Inflammatory macrophage treated with lipopolysaccharide for 1 hour (primary cell): ENCODE measurements at regions not wholly inside any gene's neighbourhood (a gene's known extent, or its start where the extent isn't known, plus 50 kb on each side); places are given as distances from the start of the nearest gene placed in this dataset.
A peak's percentile ranks its signal among the peaks of the same experiment; 100 is the strongest.

Experiments used
- DNase-seq, 2 donors: peaks; one replicate each; pipeline ENCODE4 v3.0.0-alpha.2; 2020 to 2022

DNA sequence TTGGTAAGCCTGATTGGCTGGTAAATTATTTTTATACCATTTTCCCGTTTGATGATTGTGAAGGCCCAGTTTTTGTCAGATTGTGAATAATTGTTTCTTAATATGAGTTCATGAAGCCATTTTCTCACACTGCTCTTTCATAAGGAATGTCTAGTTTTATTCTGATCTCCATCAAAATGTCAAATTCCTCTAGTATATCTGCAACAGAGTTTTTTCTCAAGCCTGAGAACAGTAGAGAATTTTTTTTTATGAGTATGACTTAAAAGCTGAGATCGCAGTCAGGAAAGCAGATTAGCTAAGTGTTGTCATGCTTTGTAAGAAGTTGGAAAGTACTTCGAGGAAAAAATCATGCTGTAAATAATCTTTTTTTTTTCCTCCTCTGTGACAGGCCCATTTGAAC, 484.9 kb upstream of the ATP2B1 start:
- no peak for DNase-seq

DNA sequence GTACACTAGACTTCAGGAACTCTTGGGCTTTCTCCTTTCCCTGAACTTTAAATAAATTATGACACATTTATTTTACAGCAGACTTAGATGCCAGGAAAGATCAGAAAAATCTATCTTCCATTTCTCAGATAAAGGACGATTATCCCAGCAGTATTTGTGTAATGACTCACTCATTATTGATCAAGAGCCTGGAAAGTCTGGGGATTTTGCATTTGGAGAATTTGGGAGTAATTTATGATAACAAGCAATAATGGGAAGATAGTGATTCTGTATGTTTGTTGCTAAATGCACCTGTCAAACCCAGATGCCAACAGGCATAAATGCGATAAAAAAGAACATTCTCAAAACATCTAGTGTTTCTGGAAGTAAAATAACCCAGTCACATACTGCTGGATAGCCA, 480.2 kb upstream of the ATP2B1 start:
- DNase-seq, result no peak

DNA sequence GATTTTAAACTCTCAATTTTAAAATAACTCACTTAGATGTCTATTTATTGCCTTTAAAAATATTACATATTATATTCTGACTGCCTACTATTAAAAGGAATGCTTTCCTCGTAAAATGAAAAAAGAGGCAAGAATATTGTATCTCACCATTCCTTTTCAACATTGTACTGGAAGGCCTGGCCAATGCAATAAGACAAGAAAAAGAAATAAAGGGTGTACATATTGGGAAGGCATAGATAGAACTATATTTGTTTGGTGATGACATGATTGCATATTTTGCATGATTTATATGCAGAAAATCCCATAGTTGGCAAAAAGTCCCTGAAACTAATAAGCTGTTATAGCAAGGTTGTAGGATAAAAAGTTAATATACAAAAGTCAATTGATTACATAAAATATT, 474.6 kb upstream of the ATP2B1 start:
- DNase-seq, result no peak

DNA sequence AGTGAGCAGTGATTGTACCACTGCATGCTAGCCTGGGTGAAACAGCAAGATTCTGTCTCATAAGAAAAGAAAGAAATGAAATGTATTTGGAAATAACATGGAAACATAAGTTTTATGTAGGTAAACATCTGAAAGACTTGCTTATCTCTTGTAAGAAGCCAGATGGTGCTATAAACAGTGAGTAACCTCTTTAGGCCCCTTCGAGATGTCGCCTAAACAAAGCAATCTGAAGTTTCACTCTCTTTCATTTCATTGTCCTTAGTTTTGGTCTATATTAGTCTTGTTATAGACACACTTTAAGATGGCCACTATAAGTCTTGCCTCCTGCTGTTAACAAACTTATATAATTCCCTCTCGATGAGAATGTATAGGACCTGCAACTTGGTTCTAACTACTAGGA, 472.6 kb upstream of the ATP2B1 start:
- no peak for DNase-seq

DNA sequence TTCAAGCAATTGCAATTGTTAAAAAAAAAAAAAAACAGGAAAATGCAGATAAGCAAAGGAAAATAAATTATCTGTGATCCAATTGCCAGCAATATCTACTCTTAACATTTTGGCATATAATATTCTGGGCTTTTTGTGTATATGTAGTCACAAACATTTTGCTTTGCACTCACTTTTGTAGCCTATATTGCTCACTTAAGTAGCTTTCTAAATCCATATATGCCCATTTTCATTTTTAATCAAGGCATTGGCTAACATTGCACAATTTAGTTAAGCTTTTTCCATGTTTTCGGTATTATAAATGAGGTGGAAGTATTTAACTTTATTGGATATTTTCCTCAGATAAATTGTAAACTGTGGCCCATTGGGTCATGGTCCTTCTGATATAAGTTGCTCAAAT, 466.3 kb upstream of the ATP2B1 start:
- DNase-seq, result no peak

DNA sequence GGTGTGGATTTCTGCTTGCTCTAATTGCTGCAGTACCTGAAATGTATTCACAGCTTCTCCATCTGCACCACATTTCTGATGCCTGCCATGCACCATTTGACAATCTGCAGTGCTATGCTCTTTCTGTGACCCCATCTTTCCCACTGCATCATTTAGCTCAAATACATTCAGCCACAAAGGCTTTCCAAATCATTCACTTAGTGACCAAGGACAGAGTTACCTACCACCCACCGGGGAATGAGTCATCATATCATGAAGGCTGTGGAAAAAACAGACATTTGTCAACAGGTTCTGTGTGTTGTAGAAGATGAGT, 465.5 kb upstream of the ATP2B1 start:
- DNase-seq, result peak in 1 of 2 donors; percentile 11

DNA sequence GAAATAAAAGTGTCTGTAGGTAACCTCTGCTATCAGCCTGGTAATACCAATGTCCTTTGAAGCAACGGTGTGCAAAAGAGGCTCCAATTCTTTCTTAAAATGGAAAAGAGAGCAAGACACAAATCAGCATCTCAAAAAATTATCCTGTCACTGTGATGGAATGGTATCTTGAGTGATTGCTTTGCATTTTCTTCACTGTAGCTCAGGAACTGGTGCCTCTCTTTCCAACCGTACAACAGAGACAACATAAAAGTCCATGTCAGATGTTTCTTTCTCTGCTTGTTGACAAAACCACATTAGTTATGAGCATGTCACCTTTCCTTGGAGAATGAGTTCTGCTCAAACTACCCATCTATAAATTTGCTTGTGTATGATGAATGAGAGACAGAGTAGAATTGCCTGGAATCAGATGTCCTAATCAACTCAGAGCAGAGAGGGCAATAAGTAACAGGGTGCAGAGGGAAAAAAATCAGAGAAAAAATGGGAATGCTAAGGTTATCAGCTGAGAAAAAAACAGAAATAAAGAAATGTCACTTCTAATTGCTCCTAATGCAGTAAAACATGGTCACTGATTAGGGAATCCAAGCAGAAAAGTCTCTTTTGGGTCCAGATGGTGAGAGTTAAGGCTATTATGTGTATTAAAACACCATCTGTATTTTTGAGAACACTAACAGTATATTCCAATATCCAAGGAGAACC, 465.0 kb upstream of the ATP2B1 start:
- no peak for DNase-seq

DNA sequence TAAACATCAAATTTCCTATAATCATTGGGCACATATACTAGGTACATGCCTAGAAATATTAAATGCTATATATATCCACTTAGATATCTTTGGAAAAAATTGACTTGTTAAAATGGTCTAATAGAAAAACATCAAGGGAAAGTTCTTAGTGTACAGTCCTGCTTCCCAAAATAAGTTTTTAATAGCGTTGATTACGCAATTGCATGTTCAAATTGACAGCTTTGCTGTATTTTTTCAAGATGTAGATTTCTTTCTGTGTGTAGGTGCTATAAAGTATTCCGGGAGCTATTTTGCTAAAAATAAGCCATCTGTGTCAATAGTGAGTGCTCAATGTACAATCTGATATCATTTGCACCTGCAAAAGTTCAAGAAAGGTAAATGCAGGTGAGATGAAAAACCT, 463.9 kb upstream of the ATP2B1 start:
- DNase-seq, result no peak

DNA sequence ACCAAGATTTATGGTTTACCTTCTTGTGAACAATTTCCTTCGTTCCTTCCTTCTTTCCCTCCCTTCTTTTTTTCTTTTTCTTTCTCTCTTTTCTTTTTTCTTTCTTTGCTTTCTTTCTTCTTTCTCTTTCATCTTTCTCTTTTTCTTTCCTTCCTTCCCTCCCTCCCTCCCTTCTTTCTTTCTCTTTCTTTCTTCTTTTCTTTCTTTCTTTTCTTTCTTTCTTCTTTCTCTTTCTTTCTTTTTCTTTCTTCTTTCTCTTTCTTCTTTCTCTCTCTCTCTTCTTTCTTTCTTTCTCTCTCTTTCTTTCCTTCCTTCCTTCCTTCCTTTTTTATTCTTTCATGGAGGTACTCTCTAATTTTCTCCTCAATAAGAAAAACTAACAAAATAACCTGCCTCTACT, 462.1 kb upstream of the ATP2B1 start:
- DNase-seq, result no peak

DNA sequence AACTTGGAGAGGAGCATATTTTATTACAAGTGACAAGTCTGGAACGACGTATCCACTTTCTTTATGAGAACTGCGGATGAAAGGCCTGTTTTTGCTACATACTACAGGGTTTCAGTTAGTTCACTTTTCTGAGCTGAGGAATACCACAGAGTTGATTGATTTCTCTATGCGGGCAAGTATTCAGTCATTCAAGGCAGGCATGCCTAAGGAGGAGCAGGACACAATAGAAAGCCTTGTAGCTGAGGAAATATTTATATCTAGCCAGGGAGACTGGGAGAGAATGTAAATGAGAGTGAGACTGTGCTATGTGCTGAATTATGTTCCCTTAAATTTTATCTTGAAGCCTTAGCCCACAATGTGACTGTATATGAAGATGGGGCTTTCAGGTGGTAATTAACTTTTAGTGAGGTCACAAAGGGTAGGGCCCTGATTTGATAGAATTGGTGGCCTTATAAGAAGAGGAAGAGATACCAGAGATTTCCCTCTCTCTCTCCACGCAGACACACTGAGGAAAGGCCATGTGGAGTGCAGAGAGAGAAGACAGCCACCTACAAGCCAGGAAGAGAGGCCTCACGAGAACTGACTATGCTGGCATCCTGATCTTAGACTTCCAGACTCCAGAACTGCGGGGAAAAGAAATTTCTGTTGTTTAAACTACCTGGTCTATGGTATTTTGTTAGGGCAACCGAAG, 459.0 kb upstream of the ATP2B1 start:
- DNase-seq, result no peak

DNA sequence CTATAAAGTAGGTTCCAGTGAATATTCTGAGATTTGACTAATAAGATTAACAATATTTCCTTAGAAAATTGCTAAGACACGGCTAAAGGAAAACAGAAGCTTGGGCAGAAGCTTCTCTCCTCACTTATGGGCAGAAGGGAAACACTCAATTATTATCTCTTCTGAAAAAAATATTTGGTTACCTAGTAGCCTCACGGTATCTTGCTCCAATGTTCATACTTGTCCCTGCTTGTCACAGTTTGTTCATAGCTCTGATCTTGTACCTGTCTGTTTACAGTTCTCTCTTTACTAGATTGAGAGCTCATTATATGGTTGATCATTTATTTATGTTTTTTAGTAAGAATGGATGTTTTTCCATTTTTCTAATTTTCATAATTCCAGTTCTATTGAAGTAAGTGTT, 458.0 kb upstream of the ATP2B1 start:
- DNase-seq, result no peak

DNA sequence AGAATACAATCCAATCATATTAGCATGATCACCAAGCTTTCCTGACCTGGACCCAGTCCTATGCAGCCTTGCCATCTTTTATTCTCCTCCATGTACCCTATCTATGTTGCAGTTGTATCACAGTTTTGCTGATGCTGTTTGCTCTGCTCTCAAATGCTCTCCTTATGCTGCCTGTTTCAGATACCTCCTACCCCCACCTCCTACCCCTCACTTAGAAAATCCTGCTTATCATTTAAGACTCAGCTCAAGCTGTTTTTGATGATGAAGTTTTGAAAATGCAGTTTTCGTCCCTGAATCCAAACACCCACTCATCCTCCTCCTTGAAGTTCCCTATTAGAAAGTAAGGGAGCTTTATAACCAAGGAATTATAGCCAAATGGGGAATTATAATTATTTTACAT, 457.4 kb upstream of the ATP2B1 start:
- no peak for DNase-seq

DNA sequence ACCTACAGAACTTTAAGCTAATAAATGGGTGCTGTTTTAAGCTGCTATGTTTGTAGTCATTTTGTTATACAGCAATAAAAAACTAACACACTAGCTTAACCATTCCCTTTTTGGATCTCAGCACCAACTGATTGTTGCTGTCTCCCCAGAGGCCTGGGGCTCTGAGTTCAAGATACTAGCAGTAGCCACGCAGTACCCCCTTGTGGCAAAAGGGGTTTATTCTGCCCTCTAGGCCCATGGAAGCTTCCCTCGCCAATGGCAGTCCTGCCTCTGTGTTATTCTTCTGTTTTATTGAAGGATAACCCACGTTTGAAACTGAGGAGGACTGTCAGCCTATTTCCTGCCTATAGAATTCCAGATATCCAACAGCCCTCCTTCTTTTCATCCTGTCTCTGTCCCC, 455.3 kb upstream of the ATP2B1 start:
- peak in 1 of 2 donors; percentile 3 for DNase-seq

DNA sequence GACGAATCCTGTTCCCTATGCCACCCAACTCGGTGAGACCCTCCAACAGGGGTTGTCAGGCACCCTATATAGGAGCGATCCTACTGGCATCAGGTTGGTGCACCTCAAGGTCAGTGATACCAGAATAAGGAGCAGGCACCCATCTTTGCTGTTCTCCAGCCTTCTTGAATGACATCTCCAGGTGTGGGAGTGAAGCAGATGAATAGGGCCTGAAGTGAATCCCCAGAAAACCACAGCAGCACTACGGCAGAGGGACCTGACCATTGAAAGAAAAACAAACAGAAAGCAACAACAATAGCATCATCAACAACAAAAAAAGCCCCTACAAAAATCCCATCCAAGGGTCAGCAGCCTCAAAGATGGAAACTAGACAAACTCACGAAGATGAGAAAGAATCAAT, 445.2 kb upstream of the ATP2B1 start:
- no peak for DNase-seq

DNA sequence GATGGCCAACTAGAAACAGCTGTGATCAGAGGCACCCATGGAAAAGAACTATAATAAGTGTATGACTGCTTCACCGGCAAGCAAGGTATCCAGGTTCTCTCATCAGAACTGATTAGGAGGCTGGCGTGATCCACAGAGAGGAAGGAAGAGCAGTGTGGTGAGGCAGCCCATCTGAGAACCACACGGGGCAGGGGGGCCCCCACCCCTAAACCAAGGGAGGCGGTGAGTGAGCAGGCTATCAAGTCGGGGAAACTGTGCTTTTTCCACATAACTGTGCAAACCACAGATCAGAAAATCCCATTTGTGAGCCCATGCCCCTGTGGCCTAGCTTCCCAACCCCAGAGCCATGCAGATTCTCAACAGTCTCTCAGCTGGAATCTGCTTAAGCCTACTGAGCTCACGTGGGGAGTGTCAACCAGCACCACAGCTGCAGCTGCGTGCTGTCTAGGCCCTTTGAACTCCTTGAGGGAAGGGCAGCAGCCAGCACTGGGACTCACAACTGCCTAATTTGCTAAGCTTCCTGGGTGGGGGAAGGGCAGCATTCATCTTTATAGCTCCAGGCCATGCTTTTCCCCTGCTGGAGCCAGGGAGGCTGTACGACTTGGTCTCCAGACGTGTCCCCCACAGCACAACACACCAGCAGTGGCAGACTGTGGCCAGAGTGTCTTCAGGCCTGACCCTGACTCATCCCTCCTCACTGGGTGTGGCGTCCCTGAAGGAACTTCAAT, 444.4 kb upstream of the ATP2B1 start:
- DNase-seq, result no peak

DNA sequence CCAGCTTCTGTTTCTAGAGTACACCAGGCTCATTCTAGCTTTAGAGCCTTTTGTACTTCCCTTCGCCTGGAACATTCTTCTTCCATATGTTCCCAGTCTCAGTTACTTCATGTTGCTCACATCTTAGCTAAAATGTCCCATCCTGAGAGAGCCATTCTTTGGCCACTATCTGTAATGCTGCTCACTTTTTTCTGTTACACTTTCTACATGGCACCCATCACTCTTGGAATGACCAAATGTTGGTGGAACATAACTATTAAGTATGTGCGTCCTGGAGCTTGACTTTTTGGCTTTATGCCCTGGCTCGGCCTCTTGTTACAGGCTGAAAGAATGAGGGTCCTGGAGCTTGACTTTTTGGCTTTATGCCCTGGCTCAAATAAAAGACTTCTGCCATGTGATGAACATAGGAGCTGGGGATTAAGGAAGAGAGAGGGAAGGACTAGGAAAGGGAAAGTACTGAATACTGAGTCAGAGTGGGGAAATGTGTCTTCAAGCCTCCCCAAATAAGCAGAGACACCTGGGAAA, 442.9 kb upstream of the ATP2B1 start:
- DNase-seq, result no peak

DNA sequence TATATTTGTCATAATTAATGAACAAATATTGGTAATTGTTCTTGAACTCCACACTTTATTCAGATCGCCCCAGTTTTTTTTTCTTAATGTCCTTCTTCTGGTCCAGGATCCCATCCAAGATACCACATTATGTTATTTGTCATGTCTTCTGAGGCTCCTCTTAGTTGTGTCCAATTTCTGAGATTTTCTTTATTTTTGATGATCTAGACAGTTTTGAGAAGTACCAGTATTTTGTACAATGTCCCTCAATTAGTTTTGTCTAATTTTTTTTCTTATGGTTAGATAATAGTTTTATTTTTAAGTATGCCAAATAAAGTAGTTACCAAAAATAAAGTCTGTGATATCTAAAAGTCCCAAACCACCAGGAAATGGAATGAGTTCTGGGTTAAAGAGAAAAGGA, 440.8 kb upstream of the ATP2B1 start:
- DNase-seq, result no peak

DNA sequence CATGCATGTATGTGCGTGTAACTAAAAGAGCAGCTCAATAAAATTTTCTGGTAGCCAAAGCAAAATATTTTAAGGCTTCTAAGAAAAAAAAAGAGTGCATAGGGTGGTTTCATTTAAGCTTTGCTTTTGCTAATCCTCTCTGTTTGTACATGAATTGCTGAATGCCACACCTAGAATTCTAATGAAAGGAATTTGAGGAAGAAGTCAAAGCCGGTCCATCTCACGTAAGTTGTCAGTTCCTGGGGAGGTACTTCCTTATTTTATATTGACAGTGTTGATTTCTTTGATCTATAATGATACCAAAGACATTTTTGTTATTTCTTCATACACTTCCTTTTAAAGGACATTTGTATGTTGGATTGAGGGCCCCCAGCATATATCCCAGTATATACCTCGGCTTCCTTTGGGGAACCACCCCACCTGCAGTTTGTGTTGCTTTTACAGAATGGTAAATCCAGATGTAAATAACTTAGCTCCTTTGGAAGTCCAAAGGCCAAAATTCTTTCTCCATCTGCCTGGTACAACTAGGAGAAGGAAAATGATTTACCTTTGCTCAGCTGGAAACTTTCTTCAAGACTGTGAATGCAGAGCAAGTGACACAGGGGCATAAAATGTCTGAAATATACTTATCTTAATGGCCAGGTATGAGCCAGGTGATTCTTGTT, 420.9 kb upstream of the ATP2B1 start:
- no peak for DNase-seq

DNA sequence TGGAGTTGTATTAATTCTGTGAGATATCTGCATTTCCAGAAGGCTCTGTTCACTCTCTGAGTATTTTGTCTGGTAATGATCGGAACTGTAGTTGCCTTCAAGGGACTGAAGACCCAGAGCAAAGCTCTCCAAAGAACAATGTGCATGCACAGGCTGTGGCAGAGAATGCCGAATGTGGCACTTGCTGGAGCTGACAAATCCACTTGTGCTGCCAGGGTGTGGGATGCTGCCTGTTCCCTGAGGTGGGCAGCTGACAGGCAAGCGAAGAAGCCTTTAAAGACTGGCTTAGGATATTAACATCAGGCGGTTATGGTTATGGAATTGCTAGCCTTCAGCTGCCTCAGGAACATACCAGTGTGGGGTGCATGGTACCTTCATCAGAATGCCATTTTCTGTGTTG, 419.9 kb upstream of the ATP2B1 start:
- no peak for DNase-seq

DNA sequence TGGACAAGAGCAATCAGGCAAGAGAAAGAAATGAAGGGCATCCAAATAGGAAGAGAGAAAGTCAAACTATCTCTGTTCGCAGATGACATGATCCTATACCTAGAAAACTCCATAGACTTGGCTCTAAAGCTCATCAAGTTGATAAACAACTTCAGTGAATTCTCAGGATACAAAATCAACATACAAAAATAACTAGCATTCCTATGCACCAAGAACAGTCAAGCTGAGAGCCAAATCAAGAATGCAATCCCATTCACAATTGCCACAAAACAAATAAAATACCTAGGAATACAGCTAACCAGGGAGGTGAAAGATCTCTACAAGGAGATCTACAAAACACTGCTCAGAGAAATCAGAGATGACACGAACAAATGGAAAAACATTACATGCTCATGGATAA, 417.5 kb upstream of the ATP2B1 start:
- DNase-seq, result no peak

DNA sequence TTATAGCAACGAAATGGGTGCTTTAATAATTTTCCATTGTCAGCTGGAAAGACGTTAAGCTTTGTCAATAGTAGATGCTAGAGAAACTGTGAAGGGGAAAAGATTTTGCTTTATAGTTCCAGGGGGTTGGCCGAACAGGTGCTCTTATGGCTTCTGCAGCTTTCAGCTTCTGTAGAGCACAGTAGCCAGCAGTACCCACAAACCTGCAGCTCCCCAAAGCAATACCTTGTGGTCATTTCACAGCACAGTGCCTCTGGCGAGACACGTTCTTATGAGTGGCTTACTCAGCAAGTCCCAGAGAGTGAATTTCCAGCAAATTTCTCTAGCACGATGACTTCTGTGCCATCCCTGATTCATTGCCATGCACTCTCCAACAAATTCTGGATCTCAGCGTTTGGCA, 416.3 kb upstream of the ATP2B1 start:
- no peak for DNase-seq

DNA sequence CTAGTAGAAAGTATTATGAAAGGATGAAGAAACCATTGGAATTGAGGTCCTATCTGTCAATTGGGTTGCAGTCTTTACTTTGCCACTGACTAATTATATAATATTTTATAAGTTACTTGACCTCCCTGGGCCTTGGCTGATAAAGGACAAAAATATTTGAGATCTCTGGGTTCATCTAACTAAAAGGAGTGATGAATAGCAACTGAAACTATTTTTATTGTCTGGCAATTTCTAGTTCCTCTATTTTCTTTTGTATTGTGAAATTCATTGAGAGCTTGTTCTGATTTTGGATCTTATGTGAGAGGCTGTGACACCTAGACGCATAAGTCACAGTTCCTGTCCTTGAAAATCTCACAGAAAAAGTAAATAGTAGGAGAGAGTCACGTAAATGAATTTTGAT, 415.7 kb upstream of the ATP2B1 start:
- DNase-seq, result peak; percentile 47 to 54

DNA sequence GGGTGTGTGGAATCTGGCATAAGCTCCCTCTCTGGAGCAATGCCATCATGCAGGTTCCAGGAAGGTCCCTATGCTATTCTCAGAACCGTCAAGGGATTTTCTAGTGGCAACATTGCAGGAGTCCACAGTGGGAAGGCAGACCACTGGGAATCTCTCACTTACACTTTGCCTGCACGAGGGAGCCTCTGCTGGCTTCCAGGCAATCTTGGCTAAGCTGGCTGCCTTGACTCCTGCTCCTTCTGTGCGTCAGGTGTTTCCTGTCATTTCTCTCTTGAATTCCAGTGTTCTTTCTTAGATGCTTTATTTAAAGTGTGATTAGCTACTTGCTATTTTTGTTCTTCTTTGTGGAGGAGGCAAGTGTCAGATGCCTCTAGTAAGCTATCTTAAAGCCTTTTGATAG, 414.0 kb upstream of the ATP2B1 start:
- no peak for DNase-seq

DNA sequence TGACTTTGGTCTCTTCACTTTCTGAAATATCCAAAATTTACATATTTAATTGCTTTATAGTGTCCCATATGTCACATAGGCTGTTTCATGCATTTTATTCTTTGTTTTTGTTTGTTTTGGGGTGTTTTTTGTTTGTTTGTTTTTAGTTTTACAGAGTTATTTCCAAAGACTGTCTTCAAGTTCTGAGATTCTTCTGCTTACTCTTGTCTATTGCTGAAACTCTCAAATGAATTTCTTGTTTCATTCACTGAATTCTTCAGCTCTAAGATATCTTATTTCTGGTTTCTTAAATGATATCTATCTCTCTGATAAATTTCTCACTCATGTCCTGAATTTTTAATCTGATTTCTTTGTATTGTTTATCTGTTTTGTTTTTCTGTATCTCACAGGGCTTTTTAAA, 412.0 kb upstream of the ATP2B1 start:
- no peak for DNase-seq
